Lung (tissue), 11 donors: ENCODE measurements at regions not wholly inside any gene's neighbourhood (a gene's known extent, or its start where the extent isn't known, plus 50 kb on each side); places are given as distances from the start of the nearest gene placed in this dataset.

Experiments used
- ATAC-seq: fragments of 200-7000 bp; cut with Tn5 transposase; one replicate; pipeline ENCODE4 v1.9.1; 2020; ENCODE audit warnings: moderate number of reproducible peaks; ENCODE audit not compliant: insufficient read depth, low FRiP score
- DNase-seq, 3 donors: peaks; one replicate each; pipeline ENCODE4 v3.0.0-alpha.2; 2013 to 2017
- H3K27ac ChIP-seq, 2 donors: one replicate each; pipeline ENCODE4 v1.5.1; 2013; ENCODE audit warnings: mild to moderate bottlenecking in 2 of 2, moderate library complexity in 2 of 2, control low read depth in 1 of 2, inconsistent platforms in 1 of 2, low read depth in 1 of 2, low read length in 1 of 2
- H3K27me3 ChIP-seq, 3 donors: one replicate each; pipeline ENCODE4 v1.5.1; 2013; ENCODE audit warnings: low read length in 2 of 3; ENCODE audit not compliant: control insufficient read depth in 3 of 3, insufficient read depth in 3 of 3
- H3K36me3 ChIP-seq, 4 donors: one replicate each; pipeline ENCODE4 v1.5.1; 2013; ENCODE audit warnings: low read length in 4 of 4, mild to moderate bottlenecking in 1 of 4, moderate library complexity in 1 of 4; ENCODE audit not compliant: control insufficient read depth in 4 of 4, insufficient read depth in 4 of 4
- H3K4me1 ChIP-seq, 5 donors: one replicate each; pipeline ENCODE4 v1.5.1; 2013; ENCODE audit warnings: low read length in 5 of 5, mild to moderate bottlenecking in 2 of 5, moderate library complexity in 1 of 5; ENCODE audit not compliant: control insufficient read depth in 5 of 5, insufficient read depth in 5 of 5
- H3K4me3 ChIP-seq: one replicate; pipeline ENCODE4 v1.5.1; 2013; ENCODE audit warnings: mild to moderate bottlenecking, control low read depth, moderate library complexity
- H3K9ac ChIP-seq, 2 donors: one replicate each; pipeline ENCODE4 v1.5.1; 2013; ENCODE audit warnings: low read length in 2 of 2, control low read depth in 1 of 2; ENCODE audit not compliant: insufficient read depth in 1 of 2
- H3K9me3 ChIP-seq, 4 donors: one replicate each; pipeline ENCODE4 v1.5.1; 2013; ENCODE audit warnings: low read length in 3 of 4, mild to moderate bottlenecking in 1 of 4, moderate library complexity in 1 of 4; ENCODE audit not compliant: control insufficient read depth in 4 of 4, insufficient read depth in 3 of 4
- CTCF ChIP-seq: IDR thresholded peaks from 2 replicates; pipeline ENCODE4 v1.5.1; 2012; ENCODE audit warnings: mild to moderate bottlenecking; ENCODE audit errors: control extremely low read depth, extremely low read depth
- WGBS, 2 donors: extraction: QIAGEN DNeasy Blood & Tissue Kit; methylation state at CpG; one replicate each; pipeline ENCODE4 v1.1.7; 2013; 5-methylcytosine and 5-hydroxymethylcytosine counted together
- donor health status: control.
- donor health status: control.
- donor health status: Bipolar disorder and iron deficiency.
- donor health status: healthy.
- donor health status: DM: yes; HTN: yes; CAD: no.

DNA sequence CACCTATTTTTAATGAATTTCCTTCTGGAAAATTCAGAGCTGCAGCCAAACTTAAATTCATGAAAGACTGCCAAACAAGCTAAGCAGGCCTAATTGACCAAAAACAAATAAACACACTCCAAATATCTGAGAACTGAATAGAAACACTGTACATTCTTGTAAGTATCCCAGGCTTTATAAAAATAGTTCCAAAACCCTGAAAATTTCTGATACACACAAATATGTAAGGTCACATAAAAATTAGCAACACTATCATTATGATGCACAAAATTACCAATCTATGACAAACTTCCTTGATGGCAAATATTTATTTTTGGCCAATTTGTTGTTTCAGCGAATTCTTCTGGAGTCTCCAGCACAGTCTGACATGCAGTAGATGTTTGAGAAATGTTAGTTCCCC, 117.9 kb upstream of the UBE2E2 start:
- DNase-seq (peak in 2 of 3 donors; percentile 23 to 31), ATAC-seq (no peak)
- TF ChIP-seq CTCF: no peak
- Histone ChIP-seq H3K9me3 (no peaks in the 10 kb centered on the region), H3K9ac (no peak overlapping the region), H3K27ac (no peak overlapping the region), H3K36me3 (no peaks in the 10 kb centered on the region), H3K27me3 (no peaks in the 10 kb centered on the region), H3K4me1 (peaks cover 0 to 22% (median 3%) of the 10 kb centered on the region in 5 donors), H3K4me3 (no peak overlapping the region)
- 73 to 76% methylated on average over 1 of the region's 1 CpG for WGBS, 2 donors

DNA sequence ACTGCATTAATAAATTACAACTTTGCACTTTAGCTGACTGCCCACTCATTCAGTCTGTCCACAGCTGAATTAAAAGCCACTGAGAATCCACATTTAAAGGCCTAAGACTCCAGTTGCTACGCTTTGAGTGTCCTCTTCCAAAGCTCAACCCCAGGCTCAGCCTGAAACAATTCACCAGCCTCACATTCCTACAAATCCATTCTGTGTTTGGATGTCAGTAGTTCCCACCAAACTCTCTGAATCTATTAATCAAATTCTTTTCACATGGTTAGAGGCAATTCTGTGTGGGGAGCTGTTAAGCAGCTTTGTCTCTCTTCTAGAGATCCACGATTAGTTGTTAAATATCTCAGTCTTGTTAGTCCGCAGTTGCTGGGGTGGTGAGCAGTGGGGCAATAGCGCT, 116.8 kb upstream of the UBE2E2 start:
- no peak for TF ChIP-seq CTCF
- Histone ChIP-seq H3K4me3 (no peak overlapping the region), H3K27ac (no peak overlapping the region), H3K36me3 (no peaks in the 10 kb centered on the region), H3K9ac (no peak overlapping the region), H3K27me3 (no peaks in the 10 kb centered on the region), H3K4me1 (peaks cover 0 to 21% (median 3%) of the 10 kb centered on the region in 5 donors), H3K9me3 (no peaks in the 10 kb centered on the region)
- WGBS, 2 donors: 88 to 90% methylated on average over 4 of the region's 4 CpGs
- DNase-seq: no peak
- no peak for ATAC-seq

DNA sequence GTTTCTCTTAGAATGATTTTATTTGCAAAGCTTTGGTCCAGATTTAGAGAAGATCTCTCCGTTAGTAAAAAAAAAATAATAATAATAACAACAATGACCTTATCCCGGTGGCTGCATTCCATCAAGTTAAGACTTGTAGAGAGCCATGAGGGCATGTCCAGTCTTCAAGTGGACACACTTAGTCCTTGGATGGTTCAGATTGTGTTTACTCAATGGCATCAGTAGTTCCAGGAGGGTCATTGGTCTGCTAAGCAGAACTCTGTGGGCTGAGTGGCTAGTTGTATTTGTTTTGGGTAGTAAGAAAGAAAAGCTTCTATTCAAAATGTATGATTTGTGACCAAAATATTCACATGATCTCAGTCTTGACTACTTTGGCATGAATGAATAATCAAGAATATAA, 116.3 kb upstream of the UBE2E2 start:
- Histone ChIP-seq H3K27me3 (no peaks in the 10 kb centered on the region), H3K9me3 (no peaks in the 10 kb centered on the region), H3K4me1 (peaks cover 0 to 21% (median 3%) of the 10 kb centered on the region in 5 donors), H3K4me3 (no peak overlapping the region), H3K36me3 (no peaks in the 10 kb centered on the region), H3K9ac (no peak overlapping the region), H3K27ac (no peak overlapping the region)
- 88 to 98% methylated on average over 2 of the region's 2 CpGs for WGBS, 2 donors
- DNase-seq (no peak), ATAC-seq (no peak)
- no peak for TF ChIP-seq CTCF

- H3K4me3 ChIP-seq: no peak overlapping the region
- DNase-seq (no peak), ATAC-seq (no peak)
- no peaks in the 10 kb centered on the region for H3K36me3 ChIP-seq
- no peak overlapping the region for H3K27ac ChIP-seq
- H3K9ac ChIP-seq: no peak overlapping the region
- 90 to 98% methylated on average over 5 of the region's 5 CpGs for WGBS, 2 donors
- H3K9me3 ChIP-seq: no peaks in the 10 kb centered on the region
- no peak for TF ChIP-seq CTCF
- H3K27me3 ChIP-seq: no peaks in the 10 kb centered on the region
- no peaks in the 10 kb centered on the region for H3K4me1 ChIP-seq
Observed at GRCh38 chr3:23094412-23094811, 108.7 kb upstream of the UBE2E2 start.
